ENCODE measurements at regions not wholly inside any gene's neighbourhood (a gene's known extent, or its start where the extent isn't known, plus 50 kb on each side); places are given as distances from the start of the nearest gene placed in this dataset.

GRCh38 chr5:120037451-120037850 lies 408.1 kb downstream of the FAM170A start:
- intact Hi-C loops (cut with DNase I) = no loop called here
- DNase-seq = no peak
- ATAC-seq = no peak
- Histone ChIP-seq H3K4me1 (no peaks in the 10 kb centered on the region), H3K27ac (no peak overlapping the region), H3K4me3 (no peak overlapping the region), H3K27me3 (ENCODE audit: low read depth) (no peaks in the 10 kb centered on the region), H3K36me3 (no peaks in the 10 kb centered on the region), H3K9me3 (no peaks in the 10 kb centered on the region)
- TF ChIP-seq CTCF (IDR thresholded peaks at IDR 0.05) = no peak

- Histone ChIP-seq H3K4me3 (no peak overlapping the region), H3K9me3 (no peaks in the 10 kb centered on the region), H3K27me3 (ENCODE audit: low read depth) (no peaks in the 10 kb centered on the region), H3K36me3 (no peaks in the 10 kb centered on the region), H3K27ac (no peak overlapping the region), H3K4me1 (no peaks in the 10 kb centered on the region)
- ATAC-seq (no peak), DNase-seq (no peak)
- no peak for TF ChIP-seq CTCF (IDR thresholded peaks at IDR 0.05)
- intact Hi-C loops (cut with DNase I) = no loop called here
Observed at GRCh38 chr5:120039111-120039510, 409.8 kb downstream of the FAM170A start.

- H3K4me3 ChIP-seq = no peak overlapping the region
Observed at GRCh38 chr5:120043431-120043830, 414.1 kb downstream of the FAM170A start.

GRCh38 chr5:120052916-120053828 lies 410.9 kb upstream of the PRR16 start:
- Histone ChIP-seq H3K36me3 (no peaks in the 10 kb centered on the region), H3K4me3 (no peak overlapping the region), H3K4me1 (no peaks in the 10 kb centered on the region), H3K9me3 (no peaks in the 10 kb centered on the region), H3K27ac (peak overlapping the region; percentile 9), H3K27me3 (ENCODE audit: low read depth) (no peaks in the 10 kb centered on the region)
- DNase-seq (no peak), ATAC-seq (peak in 1 of 2 donors; percentile 29)
- TF ChIP-seq CTCF (IDR thresholded peaks at IDR 0.05) = no peak
- intact Hi-C loops (cut with DNase I) = no loop called here

More at GRCh38 chr5:120043431-120043830, 414.1 kb downstream of the FAM170A start:
- H3K27ac ChIP-seq = no peak overlapping the region
- H3K4me1 ChIP-seq = no peaks in the 10 kb centered on the region
- H3K27me3 ChIP-seq (ENCODE audit: low read depth) = no peaks in the 10 kb centered on the region
- H3K9me3 ChIP-seq = no peaks in the 10 kb centered on the region
- no peak for TF ChIP-seq CTCF (IDR thresholded peaks at IDR 0.05)
- ATAC-seq = no peak
- no peak for DNase-seq
- no peaks in the 10 kb centered on the region for H3K36me3 ChIP-seq
- intact Hi-C loops (cut with DNase I) = no loop called here

GRCh38 chr5:120053841-120054240 lies 410.3 kb upstream of the PRR16 start:
- Histone ChIP-seq H3K36me3 (no peaks in the 10 kb centered on the region), H3K27me3 (ENCODE audit: low read depth) (no peaks in the 10 kb centered on the region), H3K4me3 (no peak overlapping the region), H3K27ac (peak overlapping the region; percentile 9), H3K4me1 (no peaks in the 10 kb centered on the region), H3K9me3 (no peaks in the 10 kb centered on the region)
- no peak for TF ChIP-seq CTCF (IDR thresholded peaks at IDR 0.05)
- DNase-seq = no peak
- intact Hi-C loops (cut with DNase I) = no loop called here
- no peak for ATAC-seq
